ENCODE measurements at regions not wholly inside any gene's neighbourhood (a gene's known extent, or its start where the extent isn't known, plus 50 kb on each side); places are given as distances from the start of the nearest gene placed in this dataset.
"Not testable (repeated sequence)": the region's sequence is repeated elsewhere in the genome, so short reads cannot be mapped to it uniquely, and the experiment has no call there.

GRCh38 chr13:18577103-18577502 is 604.5 kb downstream of the TUBA3C start:
- RAD21 ChIA-PET (ENCODE audit: low non-redundant PET in 1 of 2, low total read pairs in 2 of 2, uncharacterized antibody in 2 of 2, unreplicated experiment in 2 of 2); H3K9me3 ChIP-seq (ENCODE audit: control insufficient read depth in 1 of 2, insufficient read depth in 1 of 2, low read depth in 1 of 2, low read length in 2 of 2); POLR2A ChIA-PET; H3K9ac ChIP-seq (ENCODE audit: low read length); intact Hi-C loops (cut with micrococcal nuclease); H3K9me2 ChIP-seq (ENCODE audit: insufficient read depth); CTCF ChIA-PET; H2AFZ ChIP-seq (ENCODE audit: low read depth, low read length, poor library complexity, severe bottlenecking); H3K27me3 ChIP-seq (ENCODE audit: insufficient read depth, low read length); DNase-seq (ENCODE audit: low read depth, low spot score); BruUV-seq (replicated peaks); H3K4me3 ChIP-seq (replicated peaks in 1 of 2; ENCODE audit: low read depth in 1 of 2, low read length in 2 of 2); H3K79me2 ChIP-seq (ENCODE audit: insufficient read depth, low read length); H3K27ac ChIP-seq (ENCODE audit: low read depth, low read length); H4K20me1 ChIP-seq (ENCODE audit: insufficient read depth); H3K36me3 ChIP-seq (ENCODE audit: control insufficient read depth in 1 of 2, insufficient read depth in 2 of 2, low read length in 2 of 2); H3K4me1 ChIP-seq (ENCODE audit: control insufficient read depth in 1 of 2, insufficient read depth in 2 of 2, low read length in 2 of 2); ATAC-seq; H3K4me2 ChIP-seq (ENCODE audit: low read length): not testable (repeated sequence)

- RAD21 ChIA-PET (ENCODE audit: low non-redundant PET in 1 of 2, low total read pairs in 2 of 2, uncharacterized antibody in 2 of 2, unreplicated experiment in 2 of 2); H3K9me2 ChIP-seq (ENCODE audit: insufficient read depth); intact Hi-C loops (cut with micrococcal nuclease): not testable (repeated sequence)
Observed at GRCh38 chr13:18567890-18568289, 613.7 kb downstream of the TUBA3C start.

More at GRCh38 chr13:18567890-18568289, 613.7 kb downstream of the TUBA3C start:
- H3K79me2 ChIP-seq (ENCODE audit: insufficient read depth, low read length); H4K20me1 ChIP-seq (ENCODE audit: insufficient read depth); H3K4me2 ChIP-seq (ENCODE audit: low read length); ATAC-seq; H3K27ac ChIP-seq (ENCODE audit: low read depth, low read length); H3K9ac ChIP-seq (ENCODE audit: low read length); CTCF ChIA-PET; POLR2A ChIA-PET; H3K27me3 ChIP-seq (ENCODE audit: insufficient read depth, low read length); H3K4me1 ChIP-seq (ENCODE audit: control insufficient read depth in 1 of 2, insufficient read depth in 2 of 2, low read length in 2 of 2); H2AFZ ChIP-seq (ENCODE audit: low read depth, low read length, poor library complexity, severe bottlenecking); H3K9me3 ChIP-seq (ENCODE audit: control insufficient read depth in 1 of 2, insufficient read depth in 1 of 2, low read depth in 1 of 2, low read length in 2 of 2); DNase-seq (ENCODE audit: low read depth, low spot score); H3K36me3 ChIP-seq (ENCODE audit: control insufficient read depth in 1 of 2, insufficient read depth in 2 of 2, low read length in 2 of 2); H3K4me3 ChIP-seq (replicated peaks in 1 of 2; ENCODE audit: low read depth in 1 of 2, low read length in 2 of 2); BruUV-seq (replicated peaks): not testable (repeated sequence)

Measured in HCT116 (cell line).